ENCODE measurements at regions not wholly inside any gene's neighbourhood (a gene's known extent, or its start where the extent isn't known, plus 50 kb on each side); places are given as distances from the start of the nearest gene placed in this dataset.

GRCh38 chr4:122203407-122203806 lies 51.3 kb downstream of the BLTP1 start:
- DNase-seq (ENCODE audit: low spot score) = no peak

- DNase-seq (ENCODE audit: low spot score) = no peak
These were observed 53.6 kb downstream of the BLTP1 start for GRCh38 chr4:122205687-122206086.

- no peak for DNase-seq (ENCODE audit: low spot score)
These were observed 60.7 kb downstream of the BLTP1 start for GRCh38 chr4:122212880-122213279.

GRCh38 chr4:122218762-122219161 lies 66.6 kb downstream of the BLTP1 start:
- DNase-seq (ENCODE audit: low spot score) = no peak

GRCh38 chr4:122219356-122219755 lies 67.2 kb downstream of the BLTP1 start:
- no peak for DNase-seq (ENCODE audit: low spot score)

- DNase-seq (ENCODE audit: low spot score) = no peak
These were observed 69.2 kb downstream of the BLTP1 start for GRCh38 chr4:122221322-122221721.

- peak; percentile 13 for DNase-seq (ENCODE audit: low spot score)
These were observed 72.2 kb downstream of the BLTP1 start for GRCh38 chr4:122224348-122224747.

GRCh38 chr4:122227202-122227601 lies 75.1 kb downstream of the BLTP1 start:
- no peak for DNase-seq (ENCODE audit: low spot score)

GRCh38 chr4:122229857-122230256 lies 77.7 kb downstream of the BLTP1 start:
- DNase-seq (ENCODE audit: low spot score) = no peak

GRCh38 chr4:122232633-122233032 lies 80.5 kb downstream of the BLTP1 start:
- DNase-seq (ENCODE audit: low spot score) = no peak

GRCh38 chr4:122234686-122235085 lies 82.6 kb downstream of the BLTP1 start:
- no peak for DNase-seq (ENCODE audit: low spot score)

- no peak for DNase-seq (ENCODE audit: low spot score)
These were observed 91.7 kb downstream of the BLTP1 start for GRCh38 chr4:122243785-122244184.

GRCh38 chr4:122244764-122245163 lies 92.6 kb downstream of the BLTP1 start:
- DNase-seq (ENCODE audit: low spot score) = no peak

GRCh38 chr4:122246551-122246950 lies 94.4 kb downstream of the BLTP1 start:
- no peak for DNase-seq (ENCODE audit: low spot score)

- DNase-seq (ENCODE audit: low spot score) = no peak
These were observed 97.2 kb downstream of the BLTP1 start for GRCh38 chr4:122249357-122249756.

GRCh38 chr4:122252584-122252983 lies 100.5 kb downstream of the BLTP1 start:
- DNase-seq (ENCODE audit: low spot score) = no peak

GRCh38 chr4:122259849-122260248 lies 107.7 kb downstream of the BLTP1 start:
- DNase-seq (ENCODE audit: low spot score) = no peak

GRCh38 chr4:122276359-122276758 lies 102.5 kb upstream of the ADAD1 start:
- DNase-seq (ENCODE audit: low spot score) = no peak

GRCh38 chr4:122278976-122279375 lies 99.8 kb upstream of the ADAD1 start:
- no peak for DNase-seq (ENCODE audit: low spot score)

GRCh38 chr4:122279670-122280069 lies 99.1 kb upstream of the ADAD1 start:
- no peak for DNase-seq (ENCODE audit: low spot score)

GRCh38 chr4:122285285-122285684 lies 93.5 kb upstream of the ADAD1 start:
- DNase-seq (ENCODE audit: low spot score) = no peak

- no peak for DNase-seq (ENCODE audit: low spot score)
These were observed 85.1 kb upstream of the ADAD1 start for GRCh38 chr4:122293374-122294365.

GRCh38 chr4:122297694-122298093 lies 81.1 kb upstream of the ADAD1 start:
- no peak for DNase-seq (ENCODE audit: low spot score)

GRCh38 chr4:122300776-122301175 lies 78.0 kb upstream of the ADAD1 start:
- DNase-seq (ENCODE audit: low spot score) = no peak
